HepG2 (cell line): ENCODE measurements at regions not wholly inside any gene's neighbourhood (a gene's known extent, or its start where the extent isn't known, plus 50 kb on each side); places are given as distances from the start of the nearest gene placed in this dataset.

Experiments
- ATAC-seq: fragments of 200-7000 bp; cut with Tn5 transposase; 3 replicates; pipeline ENCODE4 v1.9.1; 2020; ENCODE audit warnings: mild to moderate bottlenecking, moderate library complexity
- BruUV-seq: library from RNA; stranded (reverse); fragments of 400-500 nt; replicated peaks from 2 replicates; lab custom pipeline; 2021; lab: Mats Ljungman, UMichigan
- CTCF ChIA-PET: fragments of 300-600 bp; formaldehyde crosslinking; extraction: SDS; loops from one replicate; lab custom pipeline; 2021; ENCODE audit warnings: low total read pairs, inconsistent platforms, low intra/inter-chr PET ratio; lab: Yijun Ruan, JAX
- POLR2A ChIA-PET: fragments of 350-600 bp; sonication (Branson Sonifier 250); formaldehyde crosslinking; loops from one replicate; lab custom pipeline; 2020; ENCODE audit warnings: antibody characterized with exemption, inconsistent platforms; lab: Yijun Ruan, JAX
- DNase-seq: peaks from one replicate; pipeline ENCODE4 v3.0.0-alpha.2; 2015; ENCODE audit warnings: low spot score
- FAIRE-seq: peaks from 3 replicates; lab custom pipeline; 2011; peaks lifted over from hg19 to GRCh38; lab: Jason Lieb, UNC
- H2AFZ ChIP-seq: one replicate; pipeline ENCODE4 v1.6.1; 2011; ENCODE audit warnings: low read length, inconsistent platforms
- H3K27ac ChIP-seq: fragments of 300-600 bp; 3 replicates; pipeline ENCODE4 v1.8.0; 2011; ENCODE audit warnings: mixed run types, mild to moderate bottlenecking, mixed read lengths, low read length, inconsistent platforms; ENCODE audit not compliant: insufficient read depth; ENCODE audit errors: extremely low read length
- H3K27me3 ChIP-seq, 2 experiments: fragments of 200-600 bp in 1 of 2; 2 replicates in 1 of 2; 3 replicates in 1 of 2; pipeline versions ENCODE4 v1.6.0 to v1.8.0; 2011; ENCODE audit warnings: low read length in 2 of 2, mild to moderate bottlenecking in 2 of 2, moderate library complexity in 2 of 2, inconsistent platforms in 1 of 2; ENCODE audit not compliant: insufficient read depth in 2 of 2, control insufficient read depth in 1 of 2
- H3K36me3 ChIP-seq, 2 experiments: fragments of 200-600 bp in 1 of 2; replicated peaks in 1 of 2; 2 replicates in 1 of 2; 3 replicates in 1 of 2; pipeline versions ENCODE4 v1.5.1 to v1.8.0; 2011; ENCODE audit warnings: low read length in 2 of 2, inconsistent platforms in 1 of 2; ENCODE audit not compliant: insufficient read depth in 2 of 2, control insufficient read depth in 1 of 2
- H3K4me1 ChIP-seq: 2 replicates; pipeline ENCODE4 v1.5.1; 2012; ENCODE audit warnings: low read length, inconsistent platforms; ENCODE audit not compliant: insufficient read depth
- H3K4me2 ChIP-seq: 2 replicates; pipeline ENCODE4 v1.6.0; 2011; ENCODE audit warnings: low read depth, low read length, inconsistent platforms
- H3K4me3 ChIP-seq, 3 experiments: fragments of 200-600 bp in 1 of 3; sonication (generic), shearing (Covaris generic) in 1 of 3; replicated peaks in 1 of 3; 2 replicates each; pipeline ENCODE4 v1.5.1; 2011 to 2016; ENCODE audit warnings: low read length in 3 of 3, inconsistent platforms in 2 of 3, low read depth in 2 of 3, mild to moderate bottlenecking in 2 of 3, control low read depth in 1 of 3, mixed read lengths in 1 of 3; ENCODE audit not compliant: insufficient read depth in 1 of 3
- H3K79me2 ChIP-seq: one replicate; pipeline ENCODE4 v1.6.1; 2011; ENCODE audit warnings: low read length, inconsistent platforms; ENCODE audit not compliant: insufficient read depth
- H3K9ac ChIP-seq: 2 replicates; pipeline ENCODE4 v1.6.0; 2011; ENCODE audit warnings: mild to moderate bottlenecking, low read depth, low read length, inconsistent platforms; ENCODE audit not compliant: insufficient read depth
- H3K9me3 ChIP-seq: 2 replicates; pipeline ENCODE4 v1.5.1; 2012; ENCODE audit warnings: mild to moderate bottlenecking, low read length
- H4K20me1 ChIP-seq: 2 replicates; pipeline ENCODE4 v1.6.0; 2011; ENCODE audit warnings: inconsistent platforms, mild to moderate bottlenecking, low read length, moderate library complexity; ENCODE audit not compliant: insufficient read depth
- DMAP1 ChIP-seq: IDR thresholded peaks from 2 replicates; pipeline ENCODE4 v1.6.1; 2016
- EED ChIP-seq: sonication (generic); formaldehyde crosslinking; IDR thresholded peaks from 2 replicates; pipeline ENCODE4 v1.5.0; 2020; ENCODE audit warnings: mild to moderate bottlenecking, missing genetic modification reagents
- ETV5 ChIP-seq: IDR thresholded peaks from 2 replicates; pipeline ENCODE4 v1.6.1; 2018; ENCODE audit warnings: missing biosample characterization, missing genetic modification reagents, inconsistent platforms, borderline replicate concordance
- FOXA3 ChIP-seq: IDR thresholded peaks from 2 replicates; pipeline ENCODE4 v1.6.1; 2016; ENCODE audit warnings: missing genetic modification reagents, missing compliant biosample characterization
- NCOA2 ChIP-seq: sonication (generic); formaldehyde crosslinking; IDR thresholded peaks from 2 replicates; pipeline ENCODE4 v1.8.0; 2022; ENCODE audit warnings: inconsistent platforms
- NFATC3 ChIP-seq: sonication (generic); formaldehyde crosslinking; IDR thresholded peaks from 2 replicates; pipeline ENCODE4 v1.5.1; 2020; ENCODE audit warnings: mild to moderate bottlenecking, missing genetic modification reagents
- NFE2L2 ChIP-seq: fragments of 150-350 bp; IDR thresholded peaks from 2 replicates; pipeline ENCODE4 v1.6.1; 2014; ENCODE audit warnings: low read length
- ZMYM2 ChIP-seq: sonication (generic); formaldehyde crosslinking; IDR thresholded peaks from 2 replicates; pipeline ENCODE4 v1.8.0; 2022; ENCODE audit warnings: mild to moderate bottlenecking, missing genetic modification reagents
- ZNF326 ChIP-seq: sonication (generic); formaldehyde crosslinking; IDR thresholded peaks from 2 replicates; pipeline ENCODE4 v1.4.0; 2020; ENCODE audit warnings: missing genetic modification reagents, borderline replicate concordance
- ZNF33B ChIP-seq: sonication (generic); formaldehyde crosslinking; IDR thresholded peaks from 2 replicates; pipeline ENCODE4 v1.5.1; 2020; ENCODE audit warnings: mild to moderate bottlenecking, missing genetic modification reagents
- ZNF562 ChIP-seq: sonication (generic); formaldehyde crosslinking; IDR thresholded peaks from 2 replicates; pipeline ENCODE4 v1.8.0; 2022; ENCODE audit warnings: missing genetic modification reagents, borderline replicate concordance
- ZNF615 ChIP-seq: sonication (generic); formaldehyde crosslinking; IDR thresholded peaks from 2 replicates; pipeline ENCODE4 v1.5.0; 2020; ENCODE audit warnings: mild to moderate bottlenecking, missing genetic modification reagents, borderline replicate concordance
- ZNF660 ChIP-seq: sonication (generic); formaldehyde crosslinking; IDR thresholded peaks from 2 replicates; pipeline ENCODE4 v1.5.1; 2020; ENCODE audit warnings: mild to moderate bottlenecking, low read depth, missing genetic modification reagents, borderline replicate concordance
- ZNF775 ChIP-seq: sonication (generic); formaldehyde crosslinking; IDR thresholded peaks from 2 replicates; pipeline ENCODE4 v1.4.0; 2020; ENCODE audit warnings: missing genetic modification reagents, mild to moderate bottlenecking, moderate library complexity, borderline replicate concordance
- WGBS: methylation state at CpG from one replicate; pipeline ENCODE4 v1.1.6; 2017; ENCODE audit warnings: low lambda C conversion rate; 5-methylcytosine and 5-hydroxymethylcytosine counted together
- in situ Hi-C: cut with HindIII; loops from 2 replicates; pipeline ENCODE4 v1.10.0; 2017; ENCODE audit warnings: low pct_unique_long_range_greater_than_20kb; ENCODE audit not compliant: extremely low pct_ligation_motif_present
- intact Hi-C: fragments of 100-400 bp; cut with micrococcal nuclease; formaldehyde crosslinking; loops from one replicate; pipeline ENCODE4 v1.10.0; 2022; ENCODE audit not compliant: unreplicated experiment
- TF ChIP-seq, protein P1 (sequence below): sonication (generic); formaldehyde crosslinking; IDR thresholded peaks from 2 replicates; pipeline ENCODE4 v1.4.0; 2020; ENCODE audit warnings: missing genetic modification reagents
- TF ChIP-seq, protein P2 (sequence below): sonication (generic); formaldehyde crosslinking; IDR thresholded peaks from 2 replicates; pipeline ENCODE4 v1.4.0; 2020; ENCODE audit warnings: mild to moderate bottlenecking, missing genetic modification reagents
- TF ChIP-seq, protein P3 (sequence below): sonication (generic); formaldehyde crosslinking; IDR thresholded peaks from 2 replicates; pipeline ENCODE4 v1.8.1; 2023; ENCODE audit warnings: mild to moderate bottlenecking, inconsistent platforms, moderate library complexity, missing genetic modification reagents, borderline replicate concordance

GRCh38 chr1:221903594-221903993, 161.7 kb upstream of the DUSP10 start:
- intact Hi-C loops, result no loop called here
- Histone ChIP-seq H3K4me1 (no peaks in the 10 kb centered on the region), H3K9ac (no peak overlapping the region), H3K27ac (no peak overlapping the region), H3K4me3 (no peak overlapping the region), H2AFZ (no peak overlapping the region), H3K27me3 (no peaks in the 10 kb centered on the region), H4K20me1 (no peaks in the 10 kb centered on the region), H3K9me3 (no peaks in the 10 kb centered on the region), H3K36me3 (no peaks in the 10 kb centered on the region), H3K79me2 (no peaks in the 10 kb centered on the region), H3K4me2 (no peak overlapping the region)
- in situ Hi-C loops, result no loop called here
- CTCF ChIA-PET, result no interaction called here
- POLR2A ChIA-PET, result no interaction called here
- 0% methylated on average over 1 of the region's 6 CpGs for WGBS
- TF ChIP-seq ZNF33B (CRISPR knock-in tag) (no peak), FOXA3 (no peak), ETV5 (CRISPR knock-in tag) (no peak), ZNF562 (CRISPR knock-in tag) (no peak), NFE2L2 (no peak), NCOA2 (CRISPR knock-in tag) (no peak), NFATC3 (CRISPR knock-in tag) (no peak), ZNF326 (CRISPR knock-in tag) (no peak), EED (CRISPR knock-in tag) (no peak), DMAP1 (CRISPR knock-in tag) (no peak), ZMYM2 (CRISPR knock-in tag) (no peak), ZNF775 (no peak), ZNF660 (CRISPR knock-in tag) (no peak), ZNF615 (CRISPR knock-in tag) (no peak)
- TF ChIP-seq, protein P1, sequence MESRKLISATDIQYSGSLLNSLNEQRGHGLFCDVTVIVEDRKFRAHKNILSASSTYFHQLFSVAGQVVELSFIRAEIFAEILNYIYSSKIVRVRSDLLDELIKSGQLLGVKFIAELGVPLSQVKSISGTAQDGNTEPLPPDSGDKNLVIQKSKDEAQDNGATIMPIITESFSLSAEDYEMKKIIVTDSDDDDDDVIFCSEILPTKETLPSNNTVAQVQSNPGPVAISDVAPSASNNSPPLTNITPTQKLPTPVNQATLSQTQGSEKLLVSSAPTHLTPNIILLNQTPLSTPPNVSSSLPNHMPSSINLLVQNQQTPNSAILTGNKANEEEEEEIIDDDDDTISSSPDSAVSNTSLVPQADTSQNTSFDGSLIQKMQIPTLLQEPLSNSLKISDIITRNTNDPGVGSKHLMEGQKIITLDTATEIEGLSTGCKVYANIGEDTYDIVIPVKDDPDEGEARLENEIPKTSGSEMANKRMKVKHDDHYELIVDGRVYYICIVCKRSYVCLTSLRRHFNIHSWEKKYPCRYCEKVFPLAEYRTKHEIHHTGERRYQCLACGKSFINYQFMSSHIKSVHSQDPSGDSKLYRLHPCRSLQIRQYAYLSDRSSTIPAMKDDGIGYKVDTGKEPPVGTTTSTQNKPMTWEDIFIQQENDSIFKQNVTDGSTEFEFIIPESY (CRISPR knock-in tag), result no peak
- TF ChIP-seq, protein P2, sequence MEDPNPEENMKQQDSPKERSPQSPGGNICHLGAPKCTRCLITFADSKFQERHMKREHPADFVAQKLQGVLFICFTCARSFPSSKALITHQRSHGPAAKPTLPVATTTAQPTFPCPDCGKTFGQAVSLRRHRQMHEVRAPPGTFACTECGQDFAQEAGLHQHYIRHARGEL (CRISPR knock-in tag), result no peak
- TF ChIP-seq, protein P3, sequence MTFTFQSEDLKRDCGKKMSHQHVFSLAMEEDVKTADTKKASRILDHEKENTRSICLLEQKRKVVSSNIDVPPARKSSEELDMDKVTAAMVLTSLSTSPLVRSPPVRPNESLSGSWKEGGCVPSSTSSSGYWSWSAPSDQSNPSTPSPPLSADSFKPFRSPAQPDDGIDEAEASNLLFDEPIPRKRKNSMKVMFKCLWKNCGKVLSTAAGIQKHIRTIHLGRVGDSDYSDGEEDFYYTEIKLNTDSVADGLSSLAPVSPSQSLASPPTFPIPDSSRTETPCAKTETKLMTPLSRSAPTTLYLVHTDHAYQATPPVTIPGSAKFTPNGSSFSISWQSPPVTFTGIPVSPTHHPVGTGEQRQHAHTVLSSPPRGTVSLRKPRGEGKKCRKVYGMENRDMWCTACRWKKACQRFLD (CRISPR knock-in tag), result no peak
- BruUV-seq, result no TSS peak
- no peak for FAIRE-seq
- ATAC-seq, result no peak
- no peak for DNase-seq
